Mesodermal cell (in vitro differentiated cells): ENCODE measurements at regions not wholly inside any gene's neighbourhood (a gene's known extent, or its start where the extent isn't known, plus 50 kb on each side); places are given as distances from the start of the nearest gene placed in this dataset.
"Not testable (repeated sequence)": the region's sequence is repeated elsewhere in the genome, so short reads cannot be mapped to it uniquely, and the experiment has no call there.

Experiments used
- H3K27ac ChIP-seq: 2 replicates; pipeline ENCODE4 v1.7.0; 2013; ENCODE audit warnings: mild to moderate bottlenecking, low read depth, low read length, moderate library complexity; ENCODE audit not compliant: severe bottlenecking
- H3K36me3 ChIP-seq: 2 replicates; pipeline ENCODE4 v1.7.1; 2013; ENCODE audit warnings: mild to moderate bottlenecking, low read length, moderate library complexity; ENCODE audit not compliant: control insufficient read depth, insufficient read depth
- H3K4me1 ChIP-seq: one replicate; pipeline ENCODE4 v1.7.1; 2013; ENCODE audit warnings: mild to moderate bottlenecking, low read length; ENCODE audit not compliant: insufficient read depth, control insufficient read depth, poor library complexity, severe bottlenecking
- H3K4me3 ChIP-seq: 2 replicates; pipeline ENCODE4 v1.7.0; 2013; ENCODE audit warnings: low read length, control low read depth, mild to moderate bottlenecking; ENCODE audit not compliant: insufficient read depth, poor library complexity, severe bottlenecking; ENCODE audit errors: extremely low read depth
- H3K9me3 ChIP-seq: 2 replicates; pipeline ENCODE4 v1.7.1; 2013; ENCODE audit warnings: mild to moderate bottlenecking, low read length, moderate library complexity; ENCODE audit not compliant: control insufficient read depth
- WGBS, 2 experiments: methylation state at CpG; one replicate each; pipeline ENCODE4 v1.1.5; 2013; ENCODE audit warnings: missing lambda C conversion rate in 2 of 2; ENCODE audit not compliant: insufficient coverage in 2 of 2; 5-methylcytosine and 5-hydroxymethylcytosine counted together

GRCh38 chr7:81410471-81411117 lies 359.3 kb downstream of the HGF start:
- no peak overlapping the region for H3K4me3 ChIP-seq
- no peak overlapping the region for H3K27ac ChIP-seq
- no peaks in the 10 kb centered on the region for H3K4me1 ChIP-seq
- no peaks in the 10 kb centered on the region for H3K36me3 ChIP-seq
- no peaks in the 10 kb centered on the region for H3K9me3 ChIP-seq
- WGBS, 2 experiments = 80% methylated on average over 1 of the region's 6 CpGs; no CpG with 5 or more reads in 1 of the 2 experiments

GRCh38 chr7:81408728-81409127 lies 361.1 kb downstream of the HGF start:
- 89 to 90% methylated on average over 1 to 2 of the region's 2 CpGs for WGBS, 2 experiments
- Histone ChIP-seq H3K36me3 (no peaks in the 10 kb centered on the region), H3K9me3 (peaks cover 4% of the 10 kb centered on the region), H3K27ac (no peak overlapping the region), H3K4me1 (no peaks in the 10 kb centered on the region), H3K4me3 (no peak overlapping the region)

GRCh38 chr7:81407094-81407493 lies 362.8 kb downstream of the HGF start:
- Histone ChIP-seq H3K36me3 (no peaks in the 10 kb centered on the region), H3K4me1 (no peaks in the 10 kb centered on the region), H3K9me3 (peaks cover 4% of the 10 kb centered on the region), H3K4me3 (no peak overlapping the region), H3K27ac (no peak overlapping the region)
- WGBS, 2 experiments = no CpG with 5 or more reads among the region's 2 CpGs

GRCh38 chr7:81404669-81405068 lies 365.2 kb downstream of the HGF start:
- Histone ChIP-seq H3K4me3 (no peak overlapping the region), H3K36me3 (no peaks in the 10 kb centered on the region), H3K4me1 (no peaks in the 10 kb centered on the region), H3K27ac (no peak overlapping the region), H3K9me3 (peaks cover 4% of the 10 kb centered on the region)
- WGBS, 2 experiments = 73 to 94% methylated on average over 2 of the region's 2 CpGs

- Histone ChIP-seq H3K4me1 (no peaks in the 10 kb centered on the region), H3K4me3 (no peak overlapping the region), H3K9me3 (peaks cover 4% of the 10 kb centered on the region), H3K27ac (no peak overlapping the region), H3K36me3 (no peaks in the 10 kb centered on the region)
- WGBS, 2 experiments = no CpG with 5 or more reads among the region's 1 CpG
These were observed 367.6 kb downstream of the HGF start for GRCh38 chr7:81402227-81402626.

- H3K4me3 ChIP-seq = no peak overlapping the region
- H3K27ac ChIP-seq = no peak overlapping the region
- peaks cover under 1% of the 10 kb centered on the region for H3K9me3 ChIP-seq
- H3K4me1 ChIP-seq = no peaks in the 10 kb centered on the region
- 71 to 77% methylated on average over 3 of the region's 3 CpGs for WGBS, 2 experiments
- no peaks in the 10 kb centered on the region for H3K36me3 ChIP-seq
These were observed 370.4 kb downstream of the HGF start for GRCh38 chr7:81399471-81399870.

- Histone ChIP-seq H3K36me3 (no peaks in the 10 kb centered on the region), H3K9me3 (no peaks in the 10 kb centered on the region), H3K4me3 (no peak overlapping the region), H3K4me1 (no peaks in the 10 kb centered on the region), H3K27ac (no peak overlapping the region)
- no CpG with 5 or more reads among the region's 2 CpGs for WGBS, 2 experiments
These were observed 375.8 kb downstream of the HGF start for GRCh38 chr7:81394029-81394428.

- no peaks in the 10 kb centered on the region for H3K9me3 ChIP-seq
- H3K27ac ChIP-seq = no peak overlapping the region
- no peaks in the 10 kb centered on the region for H3K36me3 ChIP-seq
- no peak overlapping the region for H3K4me3 ChIP-seq
- H3K4me1 ChIP-seq = no peaks in the 10 kb centered on the region
- 88 to 100% methylated on average over 1 to 2 of the region's 2 CpGs for WGBS, 2 experiments
These were observed 376.8 kb downstream of the HGF start for GRCh38 chr7:81393018-81393417.

GRCh38 chr7:81385370-81385769 lies 384.5 kb downstream of the HGF start:
- Histone ChIP-seq H3K4me1 (no peaks in the 10 kb centered on the region), H3K4me3 (no peak overlapping the region), H3K27ac (no peak overlapping the region), H3K9me3 (no peaks in the 10 kb centered on the region), H3K36me3 (no peaks in the 10 kb centered on the region)
- WGBS, 2 experiments = no CpG with 5 or more reads among the region's 1 CpG

- Histone ChIP-seq H3K4me3 (no peak overlapping the region), H3K9me3 (no peaks in the 10 kb centered on the region), H3K27ac (no peak overlapping the region), H3K36me3 (no peaks in the 10 kb centered on the region), H3K4me1 (no peaks in the 10 kb centered on the region)
- WGBS, 2 experiments = 88 to 94% methylated on average over 1 to 2 of the region's 2 CpGs
These were observed 386.0 kb downstream of the HGF start for GRCh38 chr7:81383846-81384245.

GRCh38 chr7:81374641-81375040 lies 395.2 kb downstream of the HGF start:
- not testable (repeated sequence) for H3K9me3 ChIP-seq, H3K27ac ChIP-seq, H3K4me3 ChIP-seq, H3K4me1 ChIP-seq, H3K36me3 ChIP-seq
